ENCODE measurements at regions not wholly inside any gene's neighbourhood (a gene's known extent, or its start where the extent isn't known, plus 50 kb on each side); places are given as distances from the start of the nearest gene placed in this dataset.

DNA sequence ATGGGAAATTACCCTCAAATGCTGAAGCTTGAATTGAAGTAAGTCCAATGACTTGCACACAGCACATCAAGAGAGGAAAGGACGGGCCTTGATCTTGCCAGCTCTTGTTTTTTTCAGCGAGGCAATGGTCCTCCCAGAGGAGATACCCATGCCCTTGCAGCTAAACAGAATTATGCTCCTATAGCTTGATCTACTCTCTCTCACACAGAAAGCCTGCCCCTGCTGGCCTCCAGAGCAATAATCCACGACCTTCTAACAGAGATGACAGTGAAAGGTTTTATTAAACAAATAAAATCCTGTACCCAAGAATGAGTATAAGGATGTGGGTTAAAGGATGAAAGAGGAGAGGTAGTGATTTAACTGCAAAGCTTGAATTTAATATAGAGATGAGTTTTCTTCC, 268.0 kb downstream of the ADRA2A start:
- DNase-seq (ENCODE audit: low read depth) = peak; percentile 16

DNA sequence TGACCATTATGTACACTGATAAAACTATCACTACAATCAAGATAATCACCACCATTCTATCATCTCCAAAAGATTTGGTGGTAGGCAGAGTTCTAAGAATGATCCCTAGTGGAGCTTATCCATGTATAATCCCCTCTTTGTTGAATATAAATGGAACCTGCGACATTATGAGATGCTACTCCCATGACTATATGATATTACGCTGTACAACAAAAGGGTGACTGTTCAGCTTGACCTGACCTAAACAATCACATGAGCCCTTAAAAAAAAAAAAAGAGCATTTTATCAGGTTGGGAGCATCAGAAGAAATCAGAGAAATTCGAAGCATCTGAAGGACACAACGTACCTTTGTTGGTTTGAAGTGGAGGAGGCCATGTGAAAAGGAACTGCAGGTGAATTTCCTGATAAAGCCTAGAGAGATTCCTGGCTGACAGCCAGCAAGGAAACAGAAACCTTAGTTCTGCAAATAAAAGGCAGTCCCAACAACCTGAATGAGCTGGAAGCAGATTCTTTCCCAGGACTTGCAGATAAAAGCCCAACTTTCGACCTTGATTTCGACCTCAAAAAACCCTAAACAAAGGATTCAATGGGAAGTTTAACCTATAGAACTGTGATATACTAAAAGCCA, 270.7 kb downstream of the ADRA2A start:
- no peak for DNase-seq (ENCODE audit: low read depth)

- no peak for DNase-seq (ENCODE audit: low read depth)
These were observed 271.2 kb downstream of the ADRA2A start for GRCh38 chr10:111348076-111348475.

GRCh38 chr10:111354859-111355258, 278.0 kb downstream of the ADRA2A start:
- DNase-seq (ENCODE audit: low read depth) = no peak

GRCh38 chr10:111356571-111356970, 279.7 kb downstream of the ADRA2A start:
- DNase-seq (ENCODE audit: low read depth) = no peak

GRCh38 chr10:111357859-111358258, 281.0 kb downstream of the ADRA2A start:
- no peak for DNase-seq (ENCODE audit: low read depth)

- peak; percentile 56 for DNase-seq (ENCODE audit: low read depth)
These were observed 283.6 kb downstream of the ADRA2A start for GRCh38 chr10:111360260-111360925.

- no peak for DNase-seq (ENCODE audit: low read depth)
These were observed 290.7 kb downstream of the ADRA2A start for GRCh38 chr10:111367531-111367930.

- DNase-seq (ENCODE audit: low read depth) = no peak
These were observed 293.3 kb downstream of the ADRA2A start for GRCh38 chr10:111370101-111370500.

- no peak for DNase-seq (ENCODE audit: low read depth)
These were observed 296.9 kb downstream of the ADRA2A start for GRCh38 chr10:111373696-111374095.

DNA sequence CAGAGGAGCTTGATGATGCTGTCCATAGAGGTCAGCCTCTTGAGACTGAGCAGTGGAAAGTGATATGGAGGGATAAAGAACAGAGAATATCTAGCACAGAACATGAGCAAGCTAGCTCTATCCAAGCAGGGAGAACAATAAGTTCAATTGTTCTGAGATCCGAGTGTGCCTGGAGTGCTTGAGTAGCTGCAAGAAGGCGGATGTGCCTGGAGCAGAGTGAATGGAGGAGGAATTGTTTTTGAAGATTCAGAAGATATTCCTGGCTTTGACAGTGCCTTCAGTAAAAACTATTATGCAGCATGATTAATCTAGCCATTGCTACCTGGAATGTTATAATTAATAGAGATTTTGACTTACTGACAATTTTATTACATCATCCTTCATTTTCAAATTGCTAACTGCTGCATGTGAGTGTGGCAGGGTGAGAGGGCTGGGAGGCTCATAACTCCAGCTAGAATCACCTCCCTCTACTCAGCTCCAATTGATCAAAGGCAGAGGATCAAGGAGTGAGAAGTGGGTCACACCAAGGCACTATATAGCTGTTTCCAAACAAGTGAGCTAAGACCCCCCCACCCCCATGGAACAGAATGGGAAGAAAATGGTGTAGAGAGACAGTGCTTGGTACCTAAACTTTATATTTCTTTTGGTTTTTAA, 302.8 kb downstream of the ADRA2A start:
- peak; percentile 15 for DNase-seq (ENCODE audit: low read depth)

DNA sequence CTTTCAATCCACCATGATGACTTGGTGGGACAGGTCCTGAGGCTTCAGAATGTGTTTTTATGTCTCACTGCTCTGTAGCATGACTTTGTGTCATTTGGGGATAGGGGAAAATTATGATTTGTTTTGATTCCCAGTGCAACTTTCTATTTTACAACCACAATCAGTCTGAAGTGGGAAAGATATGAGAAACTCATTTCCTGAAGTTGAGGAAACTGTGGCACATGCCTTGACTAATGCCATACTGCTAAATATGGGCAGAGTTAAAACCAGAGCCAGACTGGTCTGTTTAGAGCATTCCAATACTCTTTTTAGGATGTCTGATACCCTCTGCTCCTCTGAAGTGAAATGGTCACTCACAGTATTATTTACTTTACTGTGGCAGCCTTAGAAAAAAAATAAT, 307.7 kb downstream of the ADRA2A start:
- peak; percentile 51 for DNase-seq (ENCODE audit: low read depth)

GRCh38 chr10:111390813-111391563, 314.2 kb downstream of the ADRA2A start:
- DNase-seq (ENCODE audit: low read depth) = no peak

GRCh38 chr10:111392159-111392558, 315.3 kb downstream of the ADRA2A start:
- DNase-seq (ENCODE audit: low read depth) = peak; percentile 7

DNA sequence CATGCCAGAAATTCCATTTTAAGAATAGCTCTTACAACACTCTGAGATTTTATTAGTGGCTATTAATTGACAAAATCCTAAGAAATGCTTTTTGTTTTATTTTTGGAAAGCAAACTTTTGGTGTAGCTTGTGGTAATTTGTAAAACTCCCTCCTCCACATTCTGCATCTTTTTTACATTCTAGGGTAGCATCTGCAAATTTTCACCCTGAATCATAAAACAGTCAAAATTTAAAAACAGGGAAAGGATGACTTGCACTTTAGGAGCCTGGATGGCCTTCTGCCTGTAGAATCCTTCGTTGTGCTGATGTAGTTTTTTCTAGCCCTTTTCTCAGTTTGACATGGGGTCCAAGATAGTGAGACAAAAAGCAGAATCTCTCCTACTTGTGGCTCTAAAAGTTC, 316.1 kb downstream of the ADRA2A start:
- DNase-seq (ENCODE audit: low read depth) = no peak

- peak; percentile 10 for DNase-seq (ENCODE audit: low read depth)
These were observed 333.9 kb downstream of the ADRA2A start for GRCh38 chr10:111410740-111411139.

GRCh38 chr10:111425459-111425858, 348.6 kb downstream of the ADRA2A start:
- no peak for DNase-seq (ENCODE audit: low read depth)

DNA sequence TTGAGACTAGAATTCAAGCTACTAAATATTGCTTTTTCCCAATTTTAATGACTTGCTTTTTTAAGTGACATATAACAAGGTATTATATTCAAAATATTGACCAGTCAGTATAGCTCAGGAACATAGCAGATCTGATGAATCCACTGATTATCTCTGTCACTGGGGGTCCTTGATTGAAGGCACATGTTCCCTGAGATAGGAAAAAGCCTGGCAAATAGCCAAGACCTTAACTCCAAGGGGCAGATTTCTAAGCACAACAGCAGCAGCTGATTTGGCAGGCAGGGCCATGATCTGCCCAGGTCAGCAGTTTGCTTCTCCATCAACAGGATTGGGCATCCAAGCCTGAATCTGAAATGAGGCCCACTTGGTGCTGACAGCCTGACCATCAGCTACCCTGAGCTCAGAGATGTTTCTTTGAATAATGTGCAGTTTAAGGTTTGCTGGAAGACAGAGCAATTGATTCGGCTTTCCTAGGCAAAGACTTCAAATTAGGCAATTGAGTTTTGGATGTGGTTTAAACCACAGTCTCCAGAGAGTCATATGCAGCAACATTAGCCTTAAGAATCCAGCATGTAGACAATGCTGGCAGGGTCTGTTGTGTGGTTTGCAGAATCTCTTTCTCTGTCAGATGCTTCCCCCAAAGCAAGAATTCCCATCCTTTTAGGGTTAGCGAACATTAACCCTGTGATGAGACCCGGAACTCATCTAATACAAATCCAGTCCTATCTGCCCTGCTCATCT, 352.6 kb downstream of the ADRA2A start:
- no peak for DNase-seq (ENCODE audit: low read depth)

DNA sequence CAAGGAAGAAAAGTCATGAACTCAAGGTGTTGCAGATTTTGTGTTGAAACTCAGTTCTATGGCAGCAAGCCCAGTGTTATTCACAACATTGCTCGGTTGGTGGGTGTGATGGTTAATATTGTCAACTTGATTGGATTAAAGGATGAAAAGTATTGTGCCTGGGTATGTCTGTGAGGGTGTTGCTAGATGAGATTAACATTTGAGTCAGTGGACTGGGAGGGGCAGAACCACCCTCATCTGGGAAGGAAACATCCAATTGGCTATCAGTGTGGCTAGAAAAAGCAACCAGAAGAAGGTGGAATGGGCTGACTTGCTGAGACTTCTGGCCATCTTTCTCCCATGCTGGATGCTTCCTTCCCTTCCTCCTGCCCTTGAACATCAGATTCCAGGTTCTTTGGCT, 353.2 kb downstream of the ADRA2A start:
- no peak for DNase-seq (ENCODE audit: low read depth)

DNA sequence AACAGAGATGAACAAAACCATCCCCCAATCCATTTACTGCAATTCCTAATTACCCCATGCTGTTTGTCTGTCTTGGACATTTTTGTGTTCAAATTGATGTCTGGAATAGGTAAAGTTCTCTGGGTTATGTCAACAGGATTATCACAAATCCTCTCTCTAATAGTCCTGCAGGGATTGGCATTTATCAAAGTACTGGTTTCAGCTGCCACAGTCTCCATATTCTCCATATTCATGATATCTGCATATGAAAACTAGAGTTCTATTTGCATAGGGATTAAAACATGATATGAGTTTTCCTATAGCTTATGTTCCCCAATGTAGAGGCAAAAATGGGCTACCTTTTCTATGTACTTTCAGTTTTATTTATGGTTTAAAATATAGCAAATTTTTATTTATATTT, 355.8 kb downstream of the ADRA2A start:
- DNase-seq (ENCODE audit: low read depth) = no peak

GRCh38 chr10:111435871-111436270, 359.0 kb downstream of the ADRA2A start:
- no peak for DNase-seq (ENCODE audit: low read depth)
